Panc1 (cell line): ENCODE measurements at regions not wholly inside any gene's neighbourhood (a gene's known extent, or its start where the extent isn't known, plus 50 kb on each side); places are given as distances from the start of the nearest gene placed in this dataset.

Experiments used
- ATAC-seq: fragments of 200-7000 bp; cut with Tn5 transposase; 2 replicates; pipeline ENCODE4 v1.9.1; 2020; ENCODE audit warnings: mild to moderate bottlenecking, moderate library complexity
- BruUV-seq: library from RNA; stranded (reverse); fragments of 400-500 nt; replicated peaks from 2 replicates; lab custom pipeline; 2021; lab: Mats Ljungman, UMichigan
- CTCF ChIA-PET: fragments of 300-600 bp; sonication (Branson Sonifier 250); formaldehyde crosslinking; loops from one replicate; lab custom pipeline; 2022; ENCODE audit warnings: antibody characterized with exemption; lab: Charles Lee
- POLR2A ChIA-PET: fragments of 300-600 bp; sonication (Branson Sonifier 250); formaldehyde crosslinking; loops from one replicate; lab custom pipeline; 2022; ENCODE audit warnings: antibody characterized with exemption; lab: Charles Lee
- DNase-seq: peaks from one replicate; pipeline ENCODE4 v3.0.0-alpha.2; 2010; ENCODE audit warnings: low read depth, low spot score
- H3K27ac ChIP-seq: 2 replicates; pipeline ENCODE4 v1.5.1; 2011; ENCODE audit warnings: mild to moderate bottlenecking, low read length, inconsistent platforms
- H3K27me3 ChIP-seq: fragments of 200-500 bp; sonication (Bioruptor generic); 2 replicates; pipeline ENCODE4 v1.6.0; 2014; ENCODE audit warnings: low read length, inconsistent platforms; ENCODE audit not compliant: control insufficient read depth, insufficient read depth
- H3K36me3 ChIP-seq: fragments of 200-500 bp; sonication (Bioruptor generic); 2 replicates; pipeline ENCODE4 v1.5.1; 2014; ENCODE audit warnings: inconsistent platforms, mild to moderate bottlenecking, low read length, moderate library complexity; ENCODE audit not compliant: control insufficient read depth, insufficient read depth
- H3K4me1 ChIP-seq: 2 replicates; pipeline ENCODE4 v1.5.1; 2011; ENCODE audit warnings: inconsistent platforms, mild to moderate bottlenecking, low read length, moderate library complexity; ENCODE audit not compliant: control insufficient read depth, insufficient read depth
- H3K4me3 ChIP-seq, 2 experiments: 2 replicates each; pipeline ENCODE4 v1.5.1; 2011 to 2012; ENCODE audit warnings: low read depth in 2 of 2, low read length in 2 of 2, mild to moderate bottlenecking in 2 of 2, inconsistent platforms in 1 of 2, moderate library complexity in 1 of 2
- H3K9me3 ChIP-seq: fragments of 200-500 bp; sonication (Bioruptor generic); 2 replicates; pipeline ENCODE4 v1.5.1; 2014; ENCODE audit warnings: low read depth, mild to moderate bottlenecking, inconsistent platforms, low read length, moderate library complexity; ENCODE audit not compliant: control insufficient read depth, insufficient read depth
- CTCF ChIP-seq: fragments of 450-650 bp; IDR thresholded peaks from 2 replicates; pipeline ENCODE4 v1.5.1; 2017; ENCODE audit warnings: mild to moderate bottlenecking
- POLR2AphosphoS5 ChIP-seq: IDR thresholded peaks from 2 replicates; pipeline ENCODE4 v1.6.1; 2012; ENCODE audit warnings: mild to moderate bottlenecking, low read depth, low read length, moderate library complexity
- REST ChIP-seq, 2 experiments: IDR thresholded peaks; 2 replicates each; pipeline ENCODE4 v1.6.1; 2011 to 2012; ENCODE audit warnings: low read depth in 2 of 2, control low read depth in 1 of 2, low read length in 1 of 2, mild to moderate bottlenecking in 1 of 2, moderate library complexity in 1 of 2; ENCODE audit not compliant: insufficient read depth in 1 of 2
- SIN3A ChIP-seq: IDR thresholded peaks from 2 replicates; pipeline ENCODE4 v1.6.1; 2012; ENCODE audit warnings: low read depth, mild to moderate bottlenecking, low read length, moderate library complexity, borderline replicate concordance; ENCODE audit not compliant: insufficient read depth
- TCF7L2 ChIP-seq: IDR thresholded peaks from 2 replicates; pipeline ENCODE4 v1.6.1; 2011; ENCODE audit warnings: mild to moderate bottlenecking, low read depth, low read length, inconsistent platforms
- in situ Hi-C: cut with HindIII; loops from 2 replicates; pipeline ENCODE4 v1.10.0; 2016; ENCODE audit warnings: low sequenced_read_pairs, low pct_unique_long_range_greater_than_20kb
- intact Hi-C: fragments of 100-400 bp; cut with micrococcal nuclease; formaldehyde crosslinking; loops from one replicate; pipeline ENCODE4 v1.10.0; 2022; ENCODE audit not compliant: unreplicated experiment

GRCh38 chr13:111456452-111457230 lies 136.2 kb downstream of the TEX29 start:
- no peak overlapping the region for H3K4me3 ChIP-seq
- no peaks in the 10 kb centered on the region; the same call in 1 of the 2 replicates for H3K27me3 ChIP-seq
- no peaks in the 10 kb centered on the region for H3K36me3 ChIP-seq
- intact Hi-C loops (no loop called here), in situ Hi-C loops (no loop called here)
- no peak for TF ChIP-seq REST (IDR thresholded peaks at IDR 0.05; ENCODE audit: insufficient read depth in 1 of 2, low read depth in 2 of 2, low read length in 1 of 2)
- TF ChIP-seq TCF7L2, result no peak
- no peak for TF ChIP-seq POLR2AphosphoS5
- TF ChIP-seq SIN3A, result no peak
- no peak for TF ChIP-seq CTCF
- no peaks in the 10 kb centered on the region for H3K4me1 ChIP-seq
- no peak for DNase-seq
- ChIA-PET POLR2A (no interaction called here), CTCF (no interaction called here)
- no peak for ATAC-seq
- no peak overlapping the region for H3K27ac ChIP-seq
- no peaks in the 10 kb centered on the region for H3K9me3 ChIP-seq
- BruUV-seq, result no TSS peak

DNA sequence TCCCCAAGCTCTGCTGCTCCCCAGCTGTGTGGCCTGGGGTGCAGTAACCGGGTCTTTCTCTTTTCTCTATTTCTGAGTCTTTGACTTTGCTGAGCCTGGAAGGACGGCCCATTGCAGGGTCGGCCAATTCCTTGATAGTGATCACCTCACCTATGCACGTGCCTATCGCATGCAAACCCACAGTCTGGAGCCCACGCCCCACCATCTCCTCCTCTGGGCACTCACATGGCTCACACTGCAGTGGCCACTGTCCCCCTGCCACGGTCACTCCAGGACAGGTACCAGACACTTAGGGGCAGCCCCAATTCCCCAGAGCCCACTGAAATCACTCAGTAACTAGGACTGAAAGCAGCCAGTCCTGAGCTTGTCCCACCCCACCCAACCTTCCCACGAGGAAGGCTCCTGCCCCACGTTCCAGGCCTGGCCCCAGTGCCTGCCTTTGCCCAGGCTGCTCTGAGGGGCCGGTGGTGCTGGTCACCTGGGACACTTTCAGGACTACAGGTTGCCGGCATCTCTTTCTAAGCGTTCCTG lies 137.6 kb downstream of the TEX29 start:
- no peak for TF ChIP-seq CTCF
- no peak for TF ChIP-seq REST (IDR thresholded peaks at IDR 0.05; ENCODE audit: insufficient read depth in 1 of 2, low read depth in 2 of 2, low read length in 1 of 2)
- H3K4me3 ChIP-seq, result no peak overlapping the region
- no peaks in the 10 kb centered on the region; the same call in 1 of the 2 replicates for H3K27me3 ChIP-seq
- no peaks in the 10 kb centered on the region for H3K4me1 ChIP-seq
- DNase-seq (no peak), ATAC-seq (no peak)
- CTCF ChIA-PET, result no interaction called here
- no peaks in the 10 kb centered on the region for H3K9me3 ChIP-seq
- in situ Hi-C loops (no loop called here), intact Hi-C loops (no loop called here)
- BruUV-seq, result no TSS peak
- no peak overlapping the region for H3K27ac ChIP-seq
- POLR2A ChIA-PET, result no interaction called here
- H3K36me3 ChIP-seq, result no peaks in the 10 kb centered on the region
